ENCODE measurements at regions not wholly inside any gene's neighbourhood (a gene's known extent, or its start where the extent isn't known, plus 50 kb on each side); places are given as distances from the start of the nearest gene placed in this dataset.
"Not testable (repeated sequence)": the region's sequence is repeated elsewhere in the genome, so short reads cannot be mapped to it uniquely, and the experiment has no call there.

- H3K4me1 Mint-ChIP-seq: no peaks in the 10 kb centered on the region
- peaks cover 5% of the 10 kb centered on the region for H3K9me3 Mint-ChIP-seq
- no peak overlapping the region for H3K4me3 Mint-ChIP-seq
- DNase-seq (ENCODE audit: low spot score in 2 of 2) (no peak), ATAC-seq (no peak)
- no peak overlapping the region for H3K27ac Mint-ChIP-seq
- no peaks in the 10 kb centered on the region for H3K36me3 Mint-ChIP-seq
Observed at GRCh38 chr13:69649063-69649392, 458.6 kb upstream of the ATXN8OS start.

- DNase-seq (ENCODE audit: low spot score in 2 of 2) (no peak), ATAC-seq (no peak)
- Mint-ChIP-seq H3K4me3 (no peak overlapping the region), H3K4me1 (no peaks in the 10 kb centered on the region), H3K27ac (no peak overlapping the region), H3K36me3 (no peaks in the 10 kb centered on the region), H3K9me3 (peaks cover 6% of the 10 kb centered on the region)
Observed at GRCh38 chr13:69648340-69649062, 459.1 kb upstream of the ATXN8OS start.

GRCh38 chr13:69644447-69644846 is 463.2 kb upstream of the ATXN8OS start:
- ATAC-seq: no peak
- H3K9me3 Mint-ChIP-seq: peaks cover 3% of the 10 kb centered on the region
- no peak overlapping the region for H3K4me3 Mint-ChIP-seq
- DNase-seq (ENCODE audit: low spot score in 2 of 2): no peak
- no peak overlapping the region for H3K27ac Mint-ChIP-seq
- no peaks in the 10 kb centered on the region for H3K4me1 Mint-ChIP-seq
- no peaks in the 10 kb centered on the region for H3K36me3 Mint-ChIP-seq

- no peak overlapping the region for H3K27ac Mint-ChIP-seq
- no peak overlapping the region for H3K4me3 Mint-ChIP-seq
- DNase-seq (ENCODE audit: low spot score in 2 of 2) (no peak), ATAC-seq (no peak)
- no peaks in the 10 kb centered on the region for H3K4me1 Mint-ChIP-seq
- no peaks in the 10 kb centered on the region for H3K36me3 Mint-ChIP-seq
- peaks cover 15% of the 10 kb centered on the region for H3K9me3 Mint-ChIP-seq
Observed at GRCh38 chr13:69641773-69642172, 465.9 kb upstream of the ATXN8OS start.

- H3K4me3 Mint-ChIP-seq: no peak overlapping the region
- no peaks in the 10 kb centered on the region for H3K4me1 Mint-ChIP-seq
- H3K27ac Mint-ChIP-seq: no peak overlapping the region
- no peaks in the 10 kb centered on the region for H3K36me3 Mint-ChIP-seq
- no peak for DNase-seq (ENCODE audit: low spot score in 2 of 2)
- H3K9me3 Mint-ChIP-seq: peaks cover 35% of the 10 kb centered on the region
- ATAC-seq: no peak
Observed at GRCh38 chr13:69633044-69633443, 474.6 kb upstream of the ATXN8OS start.

GRCh38 chr13:69623973-69624372 is 483.7 kb upstream of the ATXN8OS start:
- no peak overlapping the region for H3K4me3 Mint-ChIP-seq
- H3K36me3 Mint-ChIP-seq: no peaks in the 10 kb centered on the region
- no peaks in the 10 kb centered on the region for H3K4me1 Mint-ChIP-seq
- ATAC-seq (no peak), DNase-seq (ENCODE audit: low spot score in 2 of 2) (no peak)
- H3K27ac Mint-ChIP-seq: no peak overlapping the region
- H3K9me3 Mint-ChIP-seq: peaks cover 27% of the 10 kb centered on the region

GRCh38 chr13:69619651-69620050 is 488.0 kb upstream of the ATXN8OS start:
- Mint-ChIP-seq H3K36me3 (no peaks in the 10 kb centered on the region), H3K4me1 (no peaks in the 10 kb centered on the region), H3K9me3 (peaks cover 20% of the 10 kb centered on the region), H3K27ac (no peak overlapping the region), H3K4me3 (no peak overlapping the region)
- DNase-seq (ENCODE audit: low spot score in 2 of 2) (no peak), ATAC-seq (no peak)

GRCh38 chr13:69618838-69619237 is 488.8 kb upstream of the ATXN8OS start:
- Mint-ChIP-seq H3K27ac (no peak overlapping the region), H3K36me3 (no peaks in the 10 kb centered on the region), H3K4me1 (no peaks in the 10 kb centered on the region), H3K9me3 (peaks cover 20% of the 10 kb centered on the region), H3K4me3 (no peak overlapping the region)
- ATAC-seq: no peak
- no peak for DNase-seq (ENCODE audit: low spot score in 2 of 2)

- H3K4me1 Mint-ChIP-seq: no peaks in the 10 kb centered on the region
- H3K4me3 Mint-ChIP-seq: no peak overlapping the region
- H3K9me3 Mint-ChIP-seq: peaks cover 19% of the 10 kb centered on the region
- no peak for DNase-seq (ENCODE audit: low spot score in 2 of 2)
- ATAC-seq: no peak
- no peaks in the 10 kb centered on the region for H3K36me3 Mint-ChIP-seq
- H3K27ac Mint-ChIP-seq: no peak overlapping the region
Observed at GRCh38 chr13:69618393-69618792, 489.2 kb upstream of the ATXN8OS start.

GRCh38 chr13:69617587-69617986 is 490.0 kb upstream of the ATXN8OS start:
- DNase-seq (ENCODE audit: low spot score in 2 of 2): no peak
- H3K9me3 Mint-ChIP-seq: peaks cover 18% of the 10 kb centered on the region
- no peak overlapping the region for H3K27ac Mint-ChIP-seq
- H3K4me1 Mint-ChIP-seq: no peaks in the 10 kb centered on the region
- no peaks in the 10 kb centered on the region for H3K36me3 Mint-ChIP-seq
- H3K4me3 Mint-ChIP-seq: no peak overlapping the region
- no peak for ATAC-seq

- no peak for ATAC-seq
- DNase-seq (ENCODE audit: low spot score in 2 of 2): no peak
- Mint-ChIP-seq H3K4me1 (no peaks in the 10 kb centered on the region), H3K4me3 (no peak overlapping the region), H3K27ac (no peak overlapping the region), H3K36me3 (no peaks in the 10 kb centered on the region), H3K9me3 (peaks cover 18% of the 10 kb centered on the region)
Observed at GRCh38 chr13:69616396-69616795, 491.2 kb upstream of the ATXN8OS start.

GRCh38 chr13:69615055-69615454 is 492.6 kb upstream of the ATXN8OS start:
- not testable (repeated sequence) for H3K27ac Mint-ChIP-seq; H3K4me1 Mint-ChIP-seq; H3K4me3 Mint-ChIP-seq; ATAC-seq; H3K36me3 Mint-ChIP-seq; DNase-seq (ENCODE audit: low spot score in 2 of 2)
- H3K9me3 Mint-ChIP-seq: peaks cover 15% of the 10 kb centered on the region

GRCh38 chr13:69604698-69605097 is 502.9 kb upstream of the ATXN8OS start:
- ATAC-seq: no peak
- H3K9me3 Mint-ChIP-seq: peaks cover 20% of the 10 kb centered on the region

GRCh38 chr13:69603144-69603853 is 504.3 kb upstream of the ATXN8OS start:
- Mint-ChIP-seq H3K27ac (no peak overlapping the region), H3K4me3 (no peak overlapping the region), H3K9me3 (peaks cover 23% of the 10 kb centered on the region), H3K4me1 (no peaks in the 10 kb centered on the region), H3K36me3 (no peaks in the 10 kb centered on the region)
- DNase-seq (ENCODE audit: low spot score in 2 of 2) (no peak), ATAC-seq (no peak)

More at GRCh38 chr13:69604698-69605097, 502.9 kb upstream of the ATXN8OS start:
- no peak for DNase-seq (ENCODE audit: low spot score in 2 of 2)
- Mint-ChIP-seq H3K36me3 (no peaks in the 10 kb centered on the region), H3K27ac (no peak overlapping the region), H3K4me1 (no peaks in the 10 kb centered on the region), H3K4me3 (no peak overlapping the region)

- no peak for ATAC-seq
Observed at GRCh38 chr13:69601661-69602060, 506.0 kb upstream of the ATXN8OS start.

GRCh38 chr13:69600811-69601210 is 506.8 kb upstream of the ATXN8OS start:
- H3K9me3 Mint-ChIP-seq: peaks cover 21% of the 10 kb centered on the region
- no peak for ATAC-seq

More at GRCh38 chr13:69601661-69602060, 506.0 kb upstream of the ATXN8OS start:
- no peak overlapping the region for H3K4me3 Mint-ChIP-seq
- no peaks in the 10 kb centered on the region for H3K36me3 Mint-ChIP-seq
- H3K27ac Mint-ChIP-seq: no peak overlapping the region
- no peaks in the 10 kb centered on the region for H3K4me1 Mint-ChIP-seq
- H3K9me3 Mint-ChIP-seq: peaks cover 21% of the 10 kb centered on the region
- DNase-seq (ENCODE audit: low spot score in 2 of 2): no peak

More at GRCh38 chr13:69600811-69601210, 506.8 kb upstream of the ATXN8OS start:
- Mint-ChIP-seq H3K27ac (no peak overlapping the region), H3K36me3 (no peaks in the 10 kb centered on the region), H3K4me1 (no peaks in the 10 kb centered on the region), H3K4me3 (no peak overlapping the region)
- DNase-seq (ENCODE audit: low spot score in 2 of 2): no peak
